OCI-LY1 (cell line): ENCODE measurements at regions not wholly inside any gene's neighbourhood (a gene's known extent, or its start where the extent isn't known, plus 50 kb on each side); places are given as distances from the start of the nearest gene placed in this dataset.
A peak's percentile ranks its signal among the peaks of the same experiment; 100 is the strongest.

ENCODE experiments used
- H2AFZ ChIP-seq: fragments of 200-600 bp; sonication (generic), shearing (Covaris generic); 2 replicates; pipeline ENCODE4 v1.6.0; 2014; ENCODE audit warnings: antibody characterized with exemption, mild to moderate bottlenecking, low read length
- H3F3A ChIP-seq: fragments of 200-600 bp; sonication (generic), shearing (Covaris generic); 2 replicates; pipeline ENCODE4 v1.6.0; 2014; ENCODE audit warnings: mild to moderate bottlenecking, antibody characterized with exemption, low read length, moderate library complexity; ENCODE audit not compliant: insufficient read depth
- H3K27ac ChIP-seq: fragments of 200-600 bp; sonication (generic); 2 replicates; pipeline ENCODE4 v1.5.1; 2014; ENCODE audit warnings: low read length, mixed run types, mild to moderate bottlenecking, low read depth; ENCODE audit not compliant: poor library complexity, severe bottlenecking
- H3K27me3 ChIP-seq: fragments of 200-600 bp; sonication (generic); 2 replicates; pipeline ENCODE4 v1.6.0; 2014; ENCODE audit warnings: antibody characterized with exemption, mild to moderate bottlenecking, low read length, moderate library complexity; ENCODE audit not compliant: insufficient read depth
- H3K36me3 ChIP-seq: fragments of 200-600 bp; sonication (generic); 2 replicates; pipeline ENCODE4 v1.6.1; 2014; ENCODE audit warnings: mild to moderate bottlenecking, antibody characterized with exemption, low read length, moderate library complexity, mixed read lengths; ENCODE audit not compliant: insufficient read depth
- H3K4me1 ChIP-seq: fragments of 200-600 bp; sonication (generic); 2 replicates; pipeline ENCODE4 v1.5.1; 2014; ENCODE audit warnings: mild to moderate bottlenecking, low read length, moderate library complexity; ENCODE audit not compliant: insufficient read depth, severe bottlenecking
- H3K4me2 ChIP-seq: fragments of 200-600 bp; sonication (generic), shearing (Covaris generic); 2 replicates; pipeline ENCODE4 v1.6.1; 2014; ENCODE audit warnings: low read length
- H3K4me3 ChIP-seq: fragments of 200-600 bp; sonication (generic); 2 replicates; pipeline ENCODE4 v1.5.1; 2014; ENCODE audit warnings: low read length, low read depth, mild to moderate bottlenecking, mixed read lengths; ENCODE audit not compliant: poor library complexity, severe bottlenecking
- H3K79me2 ChIP-seq: fragments of 200-600 bp; shearing (Covaris generic); 2 replicates; pipeline ENCODE4 v1.6.1; 2016; ENCODE audit warnings: mixed run types, low read length, mixed read lengths; ENCODE audit not compliant: insufficient read depth
- H3K9ac ChIP-seq: fragments of 200-600 bp; sonication (generic), shearing (Covaris generic); 2 replicates; pipeline ENCODE4 v1.6.1; 2014; ENCODE audit warnings: mild to moderate bottlenecking, low read length, mixed read lengths
- H3K9me2 ChIP-seq: fragments of 200-600 bp; sonication (generic), shearing (Covaris generic); 2 replicates; pipeline ENCODE4 v1.6.1; 2014; ENCODE audit warnings: low read depth, mild to moderate bottlenecking, low read length, mixed read lengths
- H3K9me3 ChIP-seq: fragments of 200-600 bp; shearing (Covaris generic); 2 replicates; pipeline ENCODE4 v1.6.1; 2014; ENCODE audit warnings: low read length, mixed read lengths
- H4K20me1 ChIP-seq: fragments of 200-600 bp; sonication (generic), shearing (Covaris generic); 2 replicates; pipeline ENCODE4 v1.6.0; 2016; ENCODE audit warnings: mild to moderate bottlenecking, low read length; ENCODE audit not compliant: insufficient read depth
- CTCF ChIP-seq: fragments of 200-600 bp; sonication (generic), shearing (Covaris generic); IDR thresholded peaks from 2 replicates; pipeline ENCODE4 v1.5.1; 2017; ENCODE audit warnings: mild to moderate bottlenecking, antibody characterized with exemption, low read length, moderate library complexity, mixed read lengths
- EZH2 ChIP-seq: fragments of 200-600 bp; sonication (generic), shearing (Covaris generic); IDR thresholded peaks from 2 replicates; pipeline ENCODE4 v1.8.0; 2017; ENCODE audit warnings: borderline replicate concordance, mixed run types, mild to moderate bottlenecking, antibody characterized with exemption, low read length, moderate library complexity, mixed read lengths

DNA sequence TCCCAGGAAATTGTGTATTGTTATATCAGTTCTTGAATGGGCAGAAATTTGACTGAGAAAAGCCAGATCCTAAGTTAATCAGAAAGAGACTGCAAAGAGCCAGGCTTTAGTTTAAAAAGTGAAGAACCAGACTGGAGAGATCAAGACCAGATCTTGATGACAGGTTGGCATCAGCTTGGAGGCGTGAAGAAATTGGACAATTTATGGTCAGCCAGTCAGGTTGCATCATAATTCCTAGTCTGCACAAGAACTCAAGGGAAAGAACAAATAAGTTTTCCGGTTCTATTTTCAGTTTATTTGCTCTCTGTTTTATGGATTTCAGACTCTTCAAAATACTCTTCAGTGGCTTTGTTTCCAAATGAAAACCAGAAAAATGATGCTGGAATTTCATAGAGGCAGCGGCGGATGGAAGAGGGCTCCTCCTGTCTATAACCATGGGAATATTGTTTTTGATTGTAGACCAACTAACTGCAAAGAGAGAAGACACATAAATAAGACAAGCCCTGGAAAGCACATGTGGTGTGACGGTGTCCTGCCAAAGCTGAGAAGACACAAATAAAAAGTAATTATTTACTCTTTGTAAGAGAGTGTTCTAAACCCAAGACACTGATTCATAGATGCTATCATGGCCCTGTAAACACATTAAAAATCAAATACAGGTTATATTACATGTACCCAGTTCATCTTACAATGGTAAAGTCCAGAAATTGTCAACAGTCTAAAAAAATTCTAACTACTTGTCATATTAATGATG is 91.7 kb downstream of the PCTP start:
- Histone ChIP-seq H2AFZ (no peak overlapping the region), H3K79me2 (no peaks in the 10 kb centered on the region), H3F3A (no peaks in the 10 kb centered on the region), H3K9me2 (no peaks in the 10 kb centered on the region), H3K36me3 (no peaks in the 10 kb centered on the region), H3K27me3 (no peaks in the 10 kb centered on the region), H3K9me3 (no peaks in the 10 kb centered on the region), H4K20me1 (no peaks in the 10 kb centered on the region), H3K4me3 (no peak overlapping the region), H3K27ac (no peak overlapping the region), H3K4me1 (no peaks in the 10 kb centered on the region), H3K9ac (no peak overlapping the region), H3K4me2 (no peak overlapping the region)
- TF ChIP-seq EZH2 (no peak), CTCF (no peak)

GRCh38 chr17:55843785-55844184 is 92.9 kb downstream of the PCTP start:
- H3K27ac ChIP-seq: no peak overlapping the region
- no peak overlapping the region for H2AFZ ChIP-seq
- no peaks in the 10 kb centered on the region for H3K79me2 ChIP-seq
- H4K20me1 ChIP-seq: no peaks in the 10 kb centered on the region
- H3K9ac ChIP-seq: no peak overlapping the region
- no peak overlapping the region for H3K4me3 ChIP-seq
- H3K4me2 ChIP-seq: no peak overlapping the region
- no peak for TF ChIP-seq CTCF
- TF ChIP-seq EZH2: no peak
- H3K36me3 ChIP-seq: no peaks in the 10 kb centered on the region
- H3K9me2 ChIP-seq: no peaks in the 10 kb centered on the region
- no peaks in the 10 kb centered on the region for H3K9me3 ChIP-seq
- no peaks in the 10 kb centered on the region for H3F3A ChIP-seq
- H3K4me1 ChIP-seq: no peaks in the 10 kb centered on the region
- no peaks in the 10 kb centered on the region for H3K27me3 ChIP-seq

DNA sequence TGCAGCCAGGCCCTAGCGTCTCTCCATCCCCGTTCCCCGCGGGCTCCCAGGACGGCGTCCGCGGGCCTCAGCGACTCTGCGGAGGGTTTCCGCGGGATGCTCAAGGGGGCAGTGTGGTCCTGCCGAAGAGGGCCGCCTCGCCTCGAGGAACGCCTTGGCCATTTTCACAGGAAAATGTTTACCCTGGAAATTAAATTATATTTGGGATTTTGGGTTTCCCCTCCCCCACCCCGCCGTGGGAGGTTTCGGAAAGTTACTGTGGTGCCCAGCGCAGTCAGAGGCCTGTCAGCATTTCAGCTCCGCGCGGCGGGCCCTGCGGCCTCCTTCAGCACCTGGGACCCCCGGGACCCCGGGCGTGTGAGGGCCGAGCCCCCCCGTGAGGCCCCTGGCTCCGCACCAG is 94.5 kb downstream of the PCTP start:
- Histone ChIP-seq H3K27ac (no peak overlapping the region), H3K9me3 (no peaks in the 10 kb centered on the region), H3K4me3 (no peak overlapping the region), H3K4me1 (no peaks in the 10 kb centered on the region), H3K9me2 (no peaks in the 10 kb centered on the region), H4K20me1 (no peaks in the 10 kb centered on the region), H3K36me3 (no peaks in the 10 kb centered on the region), H3K4me2 (no peak overlapping the region), H2AFZ (no peak overlapping the region), H3F3A (no peaks in the 10 kb centered on the region), H3K27me3 (no peaks in the 10 kb centered on the region), H3K9ac (no peak overlapping the region), H3K79me2 (no peaks in the 10 kb centered on the region)
- TF ChIP-seq EZH2: no peak
- peak; percentile 10; the same call in 1 of the 2 replicates for TF ChIP-seq CTCF
